Spinal cord (tissue), 9 donors: ENCODE measurements at regions not wholly inside any gene's neighbourhood (a gene's known extent, or its start where the extent isn't known, plus 50 kb on each side); places are given as distances from the start of the nearest gene placed in this dataset.
A peak's percentile ranks its signal among the peaks of the same experiment; 100 is the strongest.
"Not testable (repeated sequence)": the region's sequence is repeated elsewhere in the genome, so short reads cannot be mapped to it uniquely, and the experiment has no call there.

Experiments
- DNase-seq, 6 donors: peaks; one replicate each; pipeline versions ENCODE4 v3.0.0 to v3.0.0-alpha.2; 2013 to 2015; ENCODE audit warnings: low spot score in 6 of 6, low read depth in 4 of 6
- H3K27ac ChIP-seq: one replicate; pipeline ENCODE4 v1.5.1; 2013; ENCODE audit warnings: low read depth, low read length, control low read depth
- H3K27me3 ChIP-seq: one replicate; pipeline ENCODE4 v1.6.1; 2013; ENCODE audit warnings: low read length; ENCODE audit not compliant: control insufficient read depth, insufficient read depth
- H3K36me3 ChIP-seq: one replicate; pipeline ENCODE4 v1.6.1; 2013; ENCODE audit warnings: low read length; ENCODE audit not compliant: control insufficient read depth, insufficient read depth
- H3K4me1 ChIP-seq: one replicate; pipeline ENCODE4 v1.6.1; 2013; ENCODE audit warnings: low read length; ENCODE audit not compliant: control insufficient read depth, insufficient read depth
- H3K4me3 ChIP-seq: one replicate; pipeline ENCODE4 v1.5.1; 2013; ENCODE audit warnings: low read depth, low read length, control low read depth
- H3K9me3 ChIP-seq: one replicate; pipeline ENCODE4 v1.6.1; 2013; ENCODE audit warnings: low read length; ENCODE audit not compliant: control insufficient read depth, insufficient read depth
- WGBS: methylation state at CpG from one replicate; pipeline ENCODE4 v1.1.5; 2013; ENCODE audit warnings: missing lambda C conversion rate; ENCODE audit not compliant: insufficient coverage; 5-methylcytosine and 5-hydroxymethylcytosine counted together
- donor health status: healthy.

DNA sequence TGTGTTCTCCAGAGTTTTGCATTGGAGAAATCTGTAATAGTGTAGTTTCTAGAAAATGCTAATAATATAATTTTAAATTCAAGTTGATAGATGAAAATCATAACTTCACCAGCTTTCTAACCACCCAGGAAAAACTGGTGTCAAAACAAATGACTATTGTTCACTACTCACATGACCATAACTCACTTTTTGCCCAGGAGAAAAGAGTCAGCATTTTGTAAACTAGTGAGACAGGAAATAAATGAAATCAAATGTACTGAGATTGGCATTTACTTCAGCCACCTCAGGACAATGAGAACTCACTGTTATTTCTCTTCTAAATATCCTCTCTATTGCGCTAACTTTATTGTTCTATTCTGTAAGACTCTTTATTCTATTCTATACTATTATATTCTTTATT, 176.0 kb upstream of the FOLH1 start:
- H3K36me3 ChIP-seq, H3K4me3 ChIP-seq, H3K4me1 ChIP-seq, H3K9me3 ChIP-seq, H3K27ac ChIP-seq, DNase-seq, H3K27me3 ChIP-seq: not testable (repeated sequence)
- WGBS: no CpG with 5 or more reads among the region's 1 CpG

- no peaks in the 10 kb centered on the region for H3K4me1 ChIP-seq
- no peaks in the 10 kb centered on the region for H3K9me3 ChIP-seq
- WGBS: 91% methylated on average over 6 of the region's 7 CpGs
- no peak overlapping the region for H3K4me3 ChIP-seq
- H3K27ac ChIP-seq: no peak overlapping the region
- H3K27me3 ChIP-seq: no peaks in the 10 kb centered on the region
- H3K36me3 ChIP-seq: no peaks in the 10 kb centered on the region
- DNase-seq: peak in 1 of 6 donors; percentile 31
Observed at GRCh38 chr11:49377978-49378377, 169.6 kb upstream of the FOLH1 start.

- not testable (repeated sequence) for H3K9me3 ChIP-seq, H3K4me3 ChIP-seq
- whole genome bisulfite sequencing: no CpG with 5 or more reads among the region's 5 CpGs
Observed at GRCh38 chr11:49373866-49374265, 165.5 kb upstream of the FOLH1 start.

DNA sequence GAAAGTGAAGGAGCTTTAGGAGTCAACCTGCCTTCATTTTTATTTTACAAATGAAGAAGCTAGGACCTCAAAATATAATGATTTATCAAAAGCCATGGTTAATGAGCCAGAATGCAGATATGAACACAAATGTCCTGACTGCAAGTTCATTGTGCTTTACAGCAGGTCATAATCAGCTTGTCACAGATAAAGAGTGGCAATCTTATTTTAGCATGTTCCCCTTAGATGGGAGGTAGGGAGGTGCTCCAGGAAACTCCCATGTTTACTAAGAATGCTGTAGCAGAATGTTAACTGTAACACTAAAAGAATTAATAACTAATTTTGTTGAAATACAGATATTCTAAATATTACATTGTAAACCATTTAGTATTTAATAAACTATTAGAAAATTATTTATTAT, 165.0 kb upstream of the FOLH1 start:
- H3K4me3 ChIP-seq, H3K36me3 ChIP-seq, H3K27me3 ChIP-seq, DNase-seq, H3K27ac ChIP-seq, H3K9me3 ChIP-seq, H3K4me1 ChIP-seq: not testable (repeated sequence)

More at GRCh38 chr11:49373866-49374265, 165.5 kb upstream of the FOLH1 start:
- DNase-seq, H3K36me3 ChIP-seq, H3K27me3 ChIP-seq, H3K27ac ChIP-seq, H3K4me1 ChIP-seq: not testable (repeated sequence)

DNA sequence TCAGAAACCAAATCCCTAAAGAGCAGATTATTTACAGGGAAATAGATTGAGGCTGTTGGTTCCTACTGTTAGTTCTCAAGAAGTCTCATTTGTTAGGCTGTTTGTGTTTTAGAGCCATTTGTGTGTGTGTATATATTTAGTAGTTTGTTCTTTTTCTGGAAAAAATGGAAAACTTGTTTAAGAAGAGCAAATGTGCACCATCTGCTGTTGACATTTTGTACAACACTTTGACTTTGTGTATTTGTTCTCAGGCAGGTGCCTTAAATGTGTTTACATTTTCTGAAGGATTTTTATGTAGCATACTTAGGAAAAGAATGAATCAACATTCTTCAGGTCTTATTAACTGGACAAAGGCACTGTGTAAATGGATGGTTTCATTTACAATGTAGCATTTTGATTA, 163.7 kb upstream of the FOLH1 start:
- H3K27me3 ChIP-seq, H3K36me3 ChIP-seq, H3K4me1 ChIP-seq, H3K27ac ChIP-seq, H3K9me3 ChIP-seq, H3K4me3 ChIP-seq: not testable (repeated sequence)
- peak in 2 of 6 donors; percentile 14 to 47 for DNase-seq

GRCh38 chr11:49368556-49368955, 160.2 kb upstream of the FOLH1 start:
- H3K27me3 ChIP-seq, H3K4me3 ChIP-seq, H3K36me3 ChIP-seq, H3K27ac ChIP-seq, H3K4me1 ChIP-seq, DNase-seq, H3K9me3 ChIP-seq: not testable (repeated sequence)
- WGBS: no CpG with 5 or more reads among the region's 2 CpGs

GRCh38 chr11:49365375-49365774, 157.0 kb upstream of the FOLH1 start:
- not testable (repeated sequence) for H3K27me3 ChIP-seq, H3K9me3 ChIP-seq, H3K27ac ChIP-seq, DNase-seq, H3K4me1 ChIP-seq, H3K4me3 ChIP-seq, H3K36me3 ChIP-seq

DNA sequence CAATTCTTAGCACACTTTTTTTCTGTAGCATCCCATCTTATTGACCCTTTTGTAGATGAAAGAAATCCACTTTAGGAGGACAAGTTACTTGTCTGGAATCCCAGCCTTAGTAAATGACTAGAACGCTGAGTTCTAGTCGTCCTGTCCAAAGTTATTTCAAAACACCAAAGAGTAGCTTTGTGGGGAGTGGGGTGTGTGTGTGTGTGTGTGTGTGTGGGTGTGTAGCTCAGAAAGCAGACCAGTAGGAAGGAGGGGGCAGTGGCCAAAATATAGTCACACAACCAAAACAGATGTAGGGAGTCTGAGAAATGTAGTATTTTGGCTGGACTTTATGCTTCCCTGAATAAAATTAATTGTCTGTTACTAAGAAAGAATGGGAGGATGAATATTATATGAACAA, 154.6 kb upstream of the FOLH1 start:
- H3K4me3 ChIP-seq, H3K27ac ChIP-seq, H3K36me3 ChIP-seq, H3K4me1 ChIP-seq, H3K27me3 ChIP-seq, H3K9me3 ChIP-seq, DNase-seq: not testable (repeated sequence)
- no CpG with 5 or more reads among the region's 2 CpGs for WGBS

- DNase-seq, H3K4me1 ChIP-seq, H3K27ac ChIP-seq, H3K36me3 ChIP-seq, H3K9me3 ChIP-seq, H3K4me3 ChIP-seq, H3K27me3 ChIP-seq: not testable (repeated sequence)
Observed at GRCh38 chr11:49354536-49354935, 146.1 kb upstream of the FOLH1 start.

DNA sequence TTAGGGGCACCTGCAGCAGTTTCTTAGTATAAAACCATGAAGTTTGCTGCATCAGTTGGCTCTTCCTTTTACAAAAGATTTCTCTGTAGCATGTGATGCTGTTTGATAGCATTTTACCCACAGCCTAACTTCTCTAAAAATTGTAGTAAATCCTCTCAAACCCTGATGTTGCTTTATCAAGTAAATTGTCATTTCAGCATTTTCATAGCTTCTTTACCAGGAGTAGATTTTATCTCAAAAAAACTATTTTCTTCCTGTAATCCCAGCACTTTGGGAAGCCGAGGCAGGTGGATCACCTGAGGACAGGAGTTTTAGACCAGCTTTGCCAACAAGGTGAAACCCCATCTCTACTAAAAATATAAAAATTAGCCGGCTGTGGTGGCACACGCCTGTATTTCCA, 144.5 kb upstream of the FOLH1 start:
- not testable (repeated sequence) for H3K36me3 ChIP-seq, H3K27me3 ChIP-seq, H3K27ac ChIP-seq, H3K9me3 ChIP-seq, DNase-seq, H3K4me1 ChIP-seq, H3K4me3 ChIP-seq
- WGBS: 100% methylated on average over 1 of the region's 3 CpGs

GRCh38 chr11:49346627-49347026, 138.2 kb upstream of the FOLH1 start:
- DNase-seq, H3K36me3 ChIP-seq, H3K9me3 ChIP-seq, H3K4me3 ChIP-seq, H3K27ac ChIP-seq, H3K4me1 ChIP-seq, H3K27me3 ChIP-seq: not testable (repeated sequence)
